LoVo (cell line): ENCODE measurements at regions not wholly inside any gene's neighbourhood (a gene's known extent, or its start where the extent isn't known, plus 50 kb on each side); places are given as distances from the start of the nearest gene placed in this dataset.

ENCODE experiments used
- DNase-seq: peaks from one replicate; pipeline ENCODE4 v3.0.0-alpha.2; 2016; ENCODE audit warnings: low spot score

DNA sequence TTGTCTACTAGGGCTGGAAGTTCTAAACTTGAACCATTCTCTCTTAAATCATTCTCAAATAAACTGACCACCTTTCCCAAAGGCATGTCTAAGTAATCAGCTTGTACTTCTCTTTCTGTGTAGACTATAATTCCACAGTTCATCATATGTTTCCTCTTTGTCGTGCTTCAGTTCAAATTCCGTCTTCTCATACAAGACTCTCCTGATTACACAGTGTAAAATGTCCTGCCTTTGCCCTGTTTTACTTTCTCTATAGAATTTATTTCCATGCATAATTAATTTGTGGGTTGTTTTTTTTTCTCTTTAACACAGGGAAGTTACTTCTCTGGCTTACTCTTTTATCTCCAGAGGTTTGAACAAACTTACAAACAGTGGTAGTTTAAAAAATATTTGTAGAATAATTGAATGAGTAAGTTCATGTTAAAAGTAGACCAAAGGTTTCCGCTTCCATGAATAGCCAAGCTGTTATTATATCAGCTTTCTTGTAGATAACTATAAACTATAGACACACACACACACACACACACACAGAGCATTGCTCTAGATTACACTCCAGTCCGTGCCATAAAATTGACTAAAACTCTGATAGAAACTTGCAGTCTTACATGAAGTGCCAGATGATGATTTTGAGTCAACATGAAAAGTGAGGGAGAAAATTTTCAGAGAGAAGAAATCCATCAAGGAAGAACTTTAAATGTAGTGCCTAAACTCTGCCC is 119.0 kb downstream of the SUCNR1 start:
- DNase-seq = no peak

DNA sequence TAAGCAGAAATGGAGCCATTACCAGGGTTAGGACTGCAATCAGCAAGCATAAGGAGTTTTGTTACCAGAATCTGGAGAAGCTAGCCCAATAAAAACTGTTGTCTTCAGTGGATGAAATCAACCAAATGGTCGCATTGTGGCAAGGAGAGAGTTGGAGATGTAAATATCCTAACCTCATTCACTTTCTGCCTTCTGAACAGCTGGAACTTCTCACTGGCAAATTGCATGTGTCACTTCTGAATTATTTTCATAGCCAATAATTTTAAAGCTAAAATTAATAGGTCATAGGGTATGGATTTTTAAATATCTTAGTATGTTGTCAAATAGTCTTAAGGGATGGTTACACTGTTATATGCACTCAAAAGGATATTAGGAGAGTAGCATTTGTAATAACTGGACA is 121.6 kb downstream of the SUCNR1 start:
- no peak for DNase-seq

DNA sequence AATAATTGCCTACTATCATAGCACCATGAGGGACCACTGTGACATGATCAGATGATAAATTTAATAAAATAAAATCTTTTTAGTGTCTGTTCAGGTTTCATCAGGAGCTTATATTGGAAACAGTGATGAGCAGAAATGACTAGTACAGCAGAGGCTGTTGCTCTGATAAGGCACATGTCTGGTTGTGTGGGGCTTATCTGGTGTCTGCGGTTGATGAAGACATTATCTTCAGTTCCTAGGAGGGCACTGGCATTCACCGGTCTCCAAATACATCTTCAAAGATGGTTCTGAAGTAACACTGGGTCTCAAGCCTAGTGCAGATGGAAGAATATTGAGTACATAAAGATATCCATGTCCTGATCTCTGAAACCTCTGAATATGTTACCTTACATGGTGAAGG is 125.3 kb downstream of the SUCNR1 start:
- no peak for DNase-seq

DNA sequence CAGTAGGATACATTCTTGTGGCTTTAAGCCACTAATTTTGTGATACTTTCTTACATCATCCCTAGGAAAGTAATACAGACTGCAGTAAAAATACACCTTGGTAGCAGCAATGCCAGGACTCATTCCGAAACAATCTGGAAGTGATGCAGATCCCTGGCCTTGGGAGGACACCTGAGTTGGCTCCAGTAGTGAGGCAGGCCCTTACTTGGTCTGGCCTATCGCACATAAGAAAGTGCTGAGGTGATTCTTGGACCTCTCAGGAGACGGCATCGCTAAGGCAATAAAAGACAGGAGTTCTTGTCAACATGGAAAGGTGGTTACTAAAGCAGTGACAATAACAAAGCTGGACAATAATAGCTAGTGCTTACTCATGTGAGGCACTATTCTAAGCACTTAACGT is 126.5 kb downstream of the SUCNR1 start:
- DNase-seq = no peak

DNA sequence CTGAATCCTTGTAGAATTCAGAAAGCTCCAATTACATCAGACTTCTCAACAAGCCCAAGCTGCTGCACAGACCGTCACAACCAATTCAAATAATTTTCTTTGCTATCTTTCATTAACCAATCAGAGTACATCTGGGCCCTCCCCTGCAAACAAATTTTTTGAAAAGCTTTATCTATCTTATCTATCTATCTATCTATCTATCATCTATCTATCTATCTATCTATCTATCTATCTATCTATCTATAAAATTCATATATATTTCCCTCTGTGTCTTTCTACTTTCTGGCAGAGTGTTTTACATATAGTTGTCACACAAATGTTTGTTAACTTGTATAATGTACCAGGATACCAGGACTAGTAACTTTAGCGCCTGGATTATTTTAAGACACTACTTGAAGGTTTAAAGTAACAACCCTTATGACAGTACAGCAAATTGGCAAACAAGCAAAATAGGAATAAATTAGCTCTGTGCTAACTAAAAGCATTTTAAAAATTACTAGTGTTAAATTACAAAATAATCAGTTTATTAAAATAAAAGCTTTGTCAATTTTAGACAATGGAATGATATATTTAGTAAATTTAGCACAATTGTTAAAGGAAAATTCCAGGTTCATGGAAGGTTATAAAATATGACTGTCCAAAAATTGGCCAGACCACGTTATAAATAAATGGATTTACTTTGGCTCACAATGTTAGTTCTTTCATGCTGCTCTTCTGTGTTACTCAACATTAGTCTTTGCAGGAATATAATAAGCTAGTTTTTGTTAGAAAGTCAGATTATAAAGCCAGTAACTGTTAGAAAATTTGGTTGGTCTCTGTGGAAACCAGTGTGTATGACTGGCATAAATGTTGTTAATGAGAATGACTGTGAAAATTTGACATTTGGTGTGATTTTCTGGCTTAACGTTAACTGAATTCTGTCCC is 138.6 kb downstream of the SUCNR1 start:
- DNase-seq = no peak

DNA sequence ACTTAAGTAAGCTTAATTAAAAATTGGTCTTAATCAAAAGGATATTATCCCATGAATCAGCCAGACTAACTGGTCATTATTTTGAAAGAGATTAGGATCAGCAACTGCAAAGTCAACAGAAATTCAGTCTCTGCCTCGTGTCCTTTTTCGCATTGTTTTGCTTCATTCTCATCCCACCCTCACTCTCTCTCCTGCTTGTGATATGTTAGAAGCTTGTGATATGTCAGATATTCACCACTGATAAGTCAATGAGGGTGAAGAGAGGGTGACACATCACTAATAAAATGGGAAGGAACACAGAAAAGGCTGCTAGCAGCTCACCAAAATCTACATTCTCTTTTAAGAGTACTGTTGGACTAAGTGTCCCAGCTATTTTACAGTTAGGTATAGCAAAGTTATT is 146.1 kb downstream of the SUCNR1 start:
- DNase-seq = no peak

DNA sequence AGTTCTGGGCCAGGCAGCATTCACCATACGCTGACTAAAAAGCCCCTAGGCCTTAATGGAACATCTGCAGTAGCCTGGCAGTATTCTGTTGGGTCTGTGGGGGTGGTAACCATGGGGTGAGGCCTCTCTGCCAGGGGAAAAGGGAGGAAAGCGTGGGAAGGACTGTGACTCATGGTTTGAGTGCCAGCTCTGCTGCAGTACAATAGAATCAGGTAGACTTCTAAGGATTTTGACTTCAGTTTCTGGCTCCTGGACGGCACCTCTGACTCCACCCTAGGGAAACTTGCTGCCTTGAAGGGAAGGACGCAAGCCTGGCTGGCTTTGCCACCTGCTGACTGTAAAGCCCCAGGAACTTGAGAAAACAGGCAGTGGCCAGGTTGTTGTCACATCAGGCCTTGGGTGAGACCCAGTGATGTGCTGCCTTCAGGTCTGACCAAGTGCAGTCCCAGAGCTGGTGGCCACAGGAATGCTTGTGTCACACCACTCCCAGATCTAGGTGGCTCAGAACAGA is 148.6 kb downstream of the SUCNR1 start:
- DNase-seq = peak; percentile 62

DNA sequence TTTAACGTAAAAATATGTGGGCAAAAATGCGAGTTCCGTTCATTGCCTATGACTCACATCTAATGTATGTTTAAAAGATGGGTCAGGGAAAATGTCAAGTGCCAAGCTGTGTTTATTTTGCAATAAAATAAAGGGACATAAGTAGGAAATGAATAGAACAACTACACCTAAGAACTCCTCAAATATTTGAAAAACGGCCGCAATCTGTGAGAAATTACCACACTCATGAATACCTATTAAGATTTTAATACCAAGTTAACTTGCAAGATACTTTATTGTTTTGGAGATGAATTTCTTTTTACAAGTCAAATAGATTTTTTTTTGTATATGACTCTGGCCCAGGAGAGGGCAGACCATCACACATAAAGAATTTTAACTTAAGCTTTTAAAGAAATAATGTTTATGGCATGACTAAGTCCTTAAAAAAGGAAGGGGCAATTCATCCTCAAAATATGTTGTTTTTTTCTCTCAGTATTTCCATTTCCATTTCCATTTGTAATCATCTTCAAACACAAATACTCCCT is 152.7 kb downstream of the SUCNR1 start:
- DNase-seq = peak; percentile 62

DNA sequence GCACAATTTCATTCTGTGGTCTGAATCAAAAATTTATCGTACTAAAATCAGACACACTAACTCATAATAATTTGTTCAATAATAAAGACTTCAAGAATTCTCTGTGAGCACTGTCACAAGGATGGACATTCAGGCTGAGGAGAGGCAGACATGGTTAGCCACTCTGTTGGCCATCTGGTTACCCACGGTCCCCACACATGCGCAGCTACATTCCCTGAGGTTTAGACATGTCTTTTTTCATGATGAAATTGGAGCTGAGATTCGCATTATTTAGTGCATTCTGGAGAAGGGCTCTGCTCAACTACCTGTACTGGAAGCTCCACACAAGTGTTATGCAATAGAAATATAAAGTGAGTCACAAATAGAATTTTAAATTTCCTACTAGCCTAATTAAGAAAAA is 156.9 kb downstream of the SUCNR1 start:
- DNase-seq = no peak

DNA sequence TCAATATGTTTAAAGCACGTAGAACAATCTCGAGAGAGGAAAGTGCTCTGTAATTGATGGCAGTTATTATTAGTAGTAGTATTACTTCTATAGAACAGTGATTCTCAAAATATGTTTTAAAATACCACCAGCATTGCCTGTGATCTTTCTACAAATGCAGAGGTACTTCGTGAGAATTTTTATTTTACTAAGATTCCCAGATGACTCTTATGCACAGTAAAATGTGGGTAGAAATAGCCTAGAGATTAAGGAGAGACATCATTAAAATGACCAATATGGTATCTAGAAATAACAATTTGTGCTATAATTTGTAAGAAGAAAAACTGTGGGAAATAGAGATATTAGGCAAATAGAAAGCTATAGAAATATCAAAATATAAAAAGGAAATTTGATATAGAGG is 157.9 kb downstream of the SUCNR1 start:
- DNase-seq = no peak

DNA sequence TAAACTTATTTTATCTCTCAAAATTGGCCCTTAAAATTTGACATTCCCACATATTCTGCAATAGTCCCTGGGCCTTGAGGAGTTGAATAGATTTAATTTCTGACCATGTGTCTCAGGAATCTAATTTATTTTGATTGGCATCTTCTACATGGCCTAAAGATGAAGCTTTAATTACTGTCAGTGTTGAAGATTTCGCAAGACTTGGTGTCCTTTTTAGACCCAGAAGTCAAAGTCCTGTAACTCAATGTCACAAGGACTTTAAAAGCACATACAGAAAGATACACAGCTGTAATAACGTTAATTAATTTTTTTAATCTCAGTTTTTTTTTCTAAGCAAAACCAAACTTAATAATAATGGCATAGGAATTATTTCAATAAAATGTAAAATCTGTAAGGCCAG is 163.9 kb downstream of the SUCNR1 start:
- no peak for DNase-seq

DNA sequence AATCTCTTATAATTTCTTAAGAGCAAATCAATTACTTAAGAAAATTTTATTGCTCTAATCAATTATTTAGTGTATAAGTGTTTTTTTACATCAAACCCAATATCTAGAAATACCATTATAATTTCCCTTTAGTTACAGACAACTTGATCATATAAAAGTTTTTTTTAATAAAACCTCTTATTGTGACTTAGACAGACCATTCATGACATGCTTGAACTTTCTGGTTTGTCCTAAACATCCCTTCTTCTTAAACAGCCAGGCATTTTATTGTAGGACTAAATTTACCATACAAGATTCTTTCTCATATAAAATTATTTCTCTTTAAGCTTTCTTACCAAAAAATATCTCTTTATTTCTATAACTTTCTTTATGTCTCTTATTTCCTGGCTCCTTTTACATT is 164.5 kb downstream of the SUCNR1 start:
- DNase-seq = no peak

DNA sequence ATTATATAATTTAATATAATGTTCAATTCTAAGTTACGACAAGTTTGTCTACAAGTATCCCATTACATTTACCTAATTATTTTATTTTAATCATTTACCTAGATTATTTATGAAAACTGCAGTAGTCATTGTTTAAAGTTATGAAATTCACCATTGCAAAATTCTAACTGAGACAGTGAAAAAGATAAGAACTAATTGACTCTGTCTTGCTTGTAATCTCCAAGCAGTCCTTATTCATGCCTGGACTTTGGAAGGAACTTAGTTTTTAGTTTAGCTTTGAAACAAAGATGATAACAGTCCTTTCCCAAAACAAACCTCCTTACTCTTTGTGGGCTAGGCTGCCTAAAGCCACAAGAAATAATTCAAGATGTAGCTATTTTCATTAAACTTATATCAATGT is 165.0 kb downstream of the SUCNR1 start:
- DNase-seq = no peak

DNA sequence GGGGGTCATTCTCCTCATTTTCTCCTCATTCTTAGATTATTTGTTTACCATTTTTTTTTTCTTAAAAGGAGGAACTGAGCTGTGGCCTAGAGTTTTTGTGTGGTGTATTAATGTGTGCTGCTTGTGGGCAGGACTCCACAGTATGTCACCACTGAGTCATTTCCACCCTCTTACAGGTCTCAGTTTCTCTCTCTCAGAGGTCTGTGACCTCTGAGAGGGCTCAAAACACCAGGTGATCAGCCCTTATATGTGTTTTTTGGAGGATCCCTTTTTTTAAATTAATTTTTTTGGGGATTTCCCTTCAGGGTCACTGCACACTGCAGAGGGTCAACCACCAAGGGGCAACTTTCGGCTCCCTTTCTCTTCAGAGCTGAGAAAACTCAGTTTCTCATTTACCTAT is 166.4 kb downstream of the SUCNR1 start:
- DNase-seq = no peak

DNA sequence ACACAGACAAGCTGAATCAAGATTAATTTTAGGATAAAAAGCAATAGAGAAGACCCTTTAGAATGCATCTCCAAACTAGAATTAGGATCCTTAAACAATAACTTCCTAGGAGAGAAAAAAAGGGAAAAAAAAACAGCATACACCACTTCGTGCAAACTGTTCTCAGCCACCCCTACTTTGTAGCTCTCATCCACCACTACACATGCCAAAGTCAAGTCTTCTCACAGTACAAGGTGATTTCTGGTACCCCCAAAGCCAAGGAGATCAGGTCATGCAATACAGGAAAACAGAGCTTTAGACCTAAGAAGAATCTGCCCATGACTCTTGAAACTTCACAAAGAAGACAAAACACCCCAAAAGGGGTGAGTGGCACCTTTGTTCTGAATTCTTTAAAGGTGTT is 166.9 kb downstream of the SUCNR1 start:
- DNase-seq = no peak

DNA sequence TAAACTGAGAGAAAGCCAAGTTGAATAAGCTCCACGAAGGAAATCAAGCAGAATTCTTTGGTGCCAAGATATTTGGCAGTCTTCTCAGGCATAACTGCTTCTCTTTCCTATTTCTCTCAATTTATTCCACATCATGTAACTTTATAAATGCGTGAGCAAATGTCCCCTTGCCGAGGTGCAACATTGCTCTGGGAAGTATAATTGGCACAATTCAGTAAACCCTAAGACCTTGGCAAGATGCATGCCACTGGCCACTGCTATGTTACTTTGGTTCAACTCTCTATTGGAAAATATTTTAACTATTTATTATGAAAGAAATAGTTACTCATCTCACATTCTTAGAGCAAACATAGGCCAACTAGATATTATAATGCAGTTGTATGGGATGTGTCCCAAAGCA is 170.2 kb downstream of the SUCNR1 start:
- DNase-seq = no peak

DNA sequence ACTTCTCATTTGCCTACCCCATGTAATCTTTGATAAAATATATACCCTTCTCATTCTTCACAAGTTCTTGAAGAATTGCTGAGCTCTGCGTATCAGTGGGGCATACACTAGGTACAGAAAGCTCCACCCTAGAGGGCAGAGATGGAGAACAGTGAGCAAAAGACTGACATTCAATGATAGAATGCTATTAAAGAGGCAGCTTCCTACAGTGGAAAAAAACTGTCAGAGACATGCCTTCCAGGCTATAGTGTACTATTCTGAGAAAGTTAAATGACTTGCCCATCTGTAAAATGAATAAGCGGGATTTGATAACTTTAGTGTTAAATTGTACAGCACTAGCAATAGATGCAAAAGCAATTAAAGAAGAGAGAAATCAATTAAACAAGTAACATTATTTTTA is 172.8 kb downstream of the SUCNR1 start:
- no peak for DNase-seq

DNA sequence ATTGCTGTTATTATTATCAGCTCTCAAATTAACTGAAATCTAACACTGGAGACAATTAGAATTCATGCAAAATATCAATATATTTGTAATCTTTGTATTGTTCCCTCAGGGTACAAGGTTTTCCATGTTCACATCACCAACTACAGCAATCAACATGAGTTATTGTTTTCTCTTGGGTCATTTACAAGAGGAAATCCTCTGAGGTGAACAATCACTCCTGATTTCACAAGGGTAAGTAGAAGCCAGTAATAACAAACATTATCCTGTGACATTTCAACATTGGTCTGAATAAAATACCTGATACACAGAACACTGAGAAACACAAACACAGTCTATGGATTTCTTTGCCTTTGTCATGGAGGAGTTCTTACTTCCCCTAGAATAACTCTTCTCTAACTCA is 174.0 kb downstream of the SUCNR1 start:
- no peak for DNase-seq

DNA sequence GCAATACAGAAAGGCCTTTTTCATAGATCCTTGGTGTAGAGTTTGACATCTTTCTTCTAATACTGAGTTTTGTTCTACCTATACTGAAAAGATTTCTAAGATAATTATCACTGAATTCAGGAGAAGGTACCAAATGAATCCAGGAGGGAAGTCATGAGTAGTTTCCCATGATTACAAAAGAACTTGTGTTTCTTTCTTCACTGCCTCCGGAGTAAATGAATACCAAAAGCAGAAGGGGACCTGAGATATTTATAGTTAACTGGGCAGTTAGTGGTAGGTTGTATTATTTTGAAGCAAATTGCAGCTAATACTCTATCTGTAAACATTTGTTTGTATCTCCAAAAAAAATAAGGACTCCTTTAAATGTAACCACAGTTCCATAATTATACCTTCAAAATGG is 175.4 kb downstream of the SUCNR1 start:
- DNase-seq = no peak

DNA sequence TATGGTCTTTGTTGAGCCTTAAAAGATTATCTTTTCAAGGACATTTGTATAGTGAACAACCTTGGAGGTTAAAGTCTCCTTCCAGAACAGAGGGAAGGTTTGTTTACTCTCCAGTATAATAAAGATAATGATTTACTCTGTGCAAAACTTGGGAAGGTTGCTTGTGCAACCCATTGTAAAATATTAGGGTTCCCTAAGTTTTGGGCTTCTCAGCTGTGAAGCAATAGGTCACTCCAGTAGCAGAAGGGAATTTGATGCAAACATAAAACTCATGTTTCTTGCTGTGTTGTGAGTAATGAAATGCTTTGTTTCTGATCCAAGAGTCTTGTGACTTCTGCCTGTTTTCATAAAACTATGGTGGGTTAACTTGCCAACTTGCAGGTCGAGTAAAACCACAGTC is 177.5 kb downstream of the SUCNR1 start:
- DNase-seq = no peak

DNA sequence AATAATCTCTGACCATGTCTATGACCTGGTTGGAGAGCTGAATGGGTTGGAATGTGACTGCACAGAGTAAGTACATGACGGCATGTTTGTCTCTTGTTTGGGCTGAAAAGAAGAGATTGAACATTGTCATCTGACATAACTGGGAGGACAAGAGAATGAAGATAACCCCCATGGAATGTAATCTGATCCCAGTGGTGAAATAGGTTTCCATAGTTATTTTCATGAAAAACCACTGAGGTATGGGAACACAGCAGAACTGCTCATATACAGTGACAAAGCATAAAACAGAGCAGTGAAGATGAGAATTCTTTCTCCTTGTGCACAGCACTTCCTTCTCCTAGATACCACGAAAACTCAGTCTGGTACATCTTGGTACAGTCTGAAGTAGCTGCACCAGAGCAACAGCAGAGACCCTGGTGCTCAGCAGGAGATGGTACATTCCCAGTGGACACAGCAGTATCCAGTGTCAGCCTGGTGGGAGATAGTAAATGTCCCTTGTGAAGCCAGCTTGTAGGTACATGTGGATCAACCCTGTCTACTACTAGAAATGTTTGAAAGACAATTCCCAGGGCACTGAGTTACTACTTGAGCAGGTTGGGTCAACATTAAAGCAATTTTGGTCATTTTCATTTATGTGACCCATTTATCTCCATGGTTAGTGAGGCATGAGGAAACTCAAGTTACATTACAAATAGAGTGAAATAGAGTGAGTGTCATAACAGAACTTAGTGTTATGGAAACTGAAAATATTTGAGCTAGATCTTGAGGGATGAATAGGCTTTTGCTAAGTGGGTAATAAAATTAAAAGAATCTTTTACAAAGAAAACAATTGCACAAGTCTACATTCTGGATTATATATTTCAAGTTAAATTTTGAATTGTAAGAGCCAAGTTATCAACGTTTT is 178.3 kb downstream of the SUCNR1 start:
- DNase-seq = no peak

DNA sequence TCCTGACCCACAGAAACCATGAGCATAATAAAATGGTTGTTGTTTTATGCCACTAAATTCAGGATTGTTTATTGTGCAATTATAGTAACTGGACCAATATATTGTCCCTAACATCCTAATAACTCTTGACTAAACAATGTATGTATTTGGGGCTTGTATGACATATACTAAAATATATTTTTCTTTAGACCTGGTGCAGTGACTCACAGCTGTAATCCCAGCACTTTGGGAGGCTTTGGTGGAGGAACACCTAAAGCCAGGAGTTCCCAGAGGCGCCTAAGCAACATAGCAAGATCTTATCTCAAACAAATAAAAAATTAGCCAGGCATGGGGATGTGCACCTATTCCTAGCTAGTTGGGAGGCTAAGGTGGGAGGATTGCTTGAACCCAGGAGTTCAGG is 180.4 kb downstream of the SUCNR1 start:
- no peak for DNase-seq
